ENCODE measurements at regions not wholly inside any gene's neighbourhood (a gene's known extent, or its start where the extent isn't known, plus 50 kb on each side); places are given as distances from the start of the nearest gene placed in this dataset.
"Not testable (repeated sequence)": the region's sequence is repeated elsewhere in the genome, so short reads cannot be mapped to it uniquely, and the experiment has no call there.

GRCh38 chr2:111667542-111668273 is 216.3 kb downstream of the ANAPC1 start:
- no peaks in the 10 kb centered on the region for H3K36me3 ChIP-seq (ENCODE audit: control insufficient read depth in 2 of 2, insufficient read depth in 2 of 2, low read length in 1 of 2)
- H3K27me3 ChIP-seq (ENCODE audit: control insufficient read depth in 1 of 2, insufficient read depth in 2 of 2, low read length in 2 of 2) = no peaks in the 10 kb centered on the region
- WGBS, 2 donors = 60 to 80% methylated on average over 3 of the region's 3 CpGs
- H3K9me3 ChIP-seq (ENCODE audit: control insufficient read depth in 2 of 2, insufficient read depth in 1 of 2, low read depth in 1 of 2, low read length in 1 of 2) = no peaks in the 10 kb centered on the region
- no peak overlapping the region for H3K27ac ChIP-seq (ENCODE audit: low read depth in 2 of 2, low read length in 1 of 2)
- H3K4me3 ChIP-seq (ENCODE audit: low read depth in 1 of 2, low read length in 2 of 2) = no peak overlapping the region
- H3K4me1 ChIP-seq (ENCODE audit: control insufficient read depth in 2 of 2, insufficient read depth in 2 of 2, low read length in 1 of 2) = peaks cover 2 to 3% of the 10 kb centered on the region in 2 donors

DNA sequence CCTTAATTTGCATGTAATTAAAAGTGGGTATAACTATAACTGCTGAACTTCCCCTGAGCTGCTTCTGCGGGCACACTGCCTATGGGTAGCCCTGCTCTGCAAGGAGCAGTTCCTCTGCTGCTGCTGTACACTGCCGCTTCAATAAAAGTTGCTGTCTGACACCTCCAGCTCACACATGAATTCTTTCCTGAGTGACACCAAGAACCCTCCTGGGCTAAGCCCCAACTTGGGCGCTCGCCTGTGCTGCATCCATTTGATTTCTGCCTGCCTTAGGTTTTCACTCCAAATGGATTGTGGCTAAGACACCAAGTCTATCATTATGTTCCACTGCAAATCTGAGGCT is 215.7 kb downstream of the ANAPC1 start:
- H3K36me3 ChIP-seq (ENCODE audit: control insufficient read depth in 2 of 2, insufficient read depth in 2 of 2, low read length in 1 of 2) = no peaks in the 10 kb centered on the region
- no peak overlapping the region for H3K27ac ChIP-seq (ENCODE audit: low read depth in 2 of 2, low read length in 1 of 2)
- H3K27me3 ChIP-seq (ENCODE audit: control insufficient read depth in 1 of 2, insufficient read depth in 2 of 2, low read length in 2 of 2) = no peaks in the 10 kb centered on the region
- no peaks in the 10 kb centered on the region for H3K9me3 ChIP-seq (ENCODE audit: control insufficient read depth in 2 of 2, insufficient read depth in 1 of 2, low read depth in 1 of 2, low read length in 1 of 2)
- WGBS, 2 donors = 96% methylated on average over 4 of the region's 4 CpGs
- peaks cover 2 to 3% of the 10 kb centered on the region in 2 donors for H3K4me1 ChIP-seq (ENCODE audit: control insufficient read depth in 2 of 2, insufficient read depth in 2 of 2, low read length in 1 of 2)
- no peak overlapping the region for H3K4me3 ChIP-seq (ENCODE audit: low read depth in 1 of 2, low read length in 2 of 2)

GRCh38 chr2:111668741-111669140 is 215.3 kb downstream of the ANAPC1 start:
- peaks cover 2 to 3% of the 10 kb centered on the region in 2 donors for H3K4me1 ChIP-seq (ENCODE audit: control insufficient read depth in 2 of 2, insufficient read depth in 2 of 2, low read length in 1 of 2)
- no peak overlapping the region for H3K27ac ChIP-seq (ENCODE audit: low read depth in 2 of 2, low read length in 1 of 2)
- 93 to 96% methylated on average over 5 of the region's 5 CpGs for WGBS, 2 donors
- H3K9me3 ChIP-seq (ENCODE audit: control insufficient read depth in 2 of 2, insufficient read depth in 1 of 2, low read depth in 1 of 2, low read length in 1 of 2) = no peaks in the 10 kb centered on the region
- no peak overlapping the region for H3K4me3 ChIP-seq (ENCODE audit: low read depth in 1 of 2, low read length in 2 of 2)
- H3K27me3 ChIP-seq (ENCODE audit: control insufficient read depth in 1 of 2, insufficient read depth in 2 of 2, low read length in 2 of 2) = no peaks in the 10 kb centered on the region
- H3K36me3 ChIP-seq (ENCODE audit: control insufficient read depth in 2 of 2, insufficient read depth in 2 of 2, low read length in 1 of 2) = no peaks in the 10 kb centered on the region

GRCh38 chr2:111669928-111670695 is 213.9 kb downstream of the ANAPC1 start:
- 92 to 95% methylated on average over 11 of the region's 11 CpGs for WGBS, 2 donors

DNA sequence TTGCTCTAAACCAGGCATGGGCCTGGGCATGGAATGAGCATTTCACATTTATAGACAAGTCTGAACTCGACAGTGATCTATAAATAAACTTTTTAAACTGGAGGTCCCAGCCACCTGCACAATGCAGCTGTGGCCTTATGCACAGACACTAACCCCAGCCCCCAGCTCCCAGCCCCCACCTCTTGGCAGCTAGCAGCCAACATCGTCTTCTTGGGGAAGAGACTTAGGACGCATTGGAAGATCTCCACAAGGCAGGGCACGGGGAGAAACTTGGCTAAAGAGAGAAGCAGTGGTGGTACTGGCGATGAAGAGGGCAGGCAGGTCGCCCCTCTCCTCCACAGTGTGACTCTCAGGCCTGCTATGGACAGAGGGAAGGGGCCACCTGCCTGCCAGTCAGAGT is 213.2 kb downstream of the ANAPC1 start:
- Histone ChIP-seq H3K4me1 (ENCODE audit: control insufficient read depth in 2 of 2, insufficient read depth in 2 of 2, low read length in 1 of 2) (peaks cover 2 to 3% of the 10 kb centered on the region in 2 donors), H3K36me3 (ENCODE audit: control insufficient read depth in 2 of 2, insufficient read depth in 2 of 2, low read length in 1 of 2) (no peaks in the 10 kb centered on the region), H3K4me3 (ENCODE audit: low read depth in 1 of 2, low read length in 2 of 2) (no peak overlapping the region), H3K27ac (ENCODE audit: low read depth in 2 of 2, low read length in 1 of 2) (no peak overlapping the region), H3K27me3 (ENCODE audit: control insufficient read depth in 1 of 2, insufficient read depth in 2 of 2, low read length in 2 of 2) (no peaks in the 10 kb centered on the region), H3K9me3 (ENCODE audit: control insufficient read depth in 2 of 2, insufficient read depth in 1 of 2, low read depth in 1 of 2, low read length in 1 of 2) (no peaks in the 10 kb centered on the region)
- 89 to 90% methylated on average over 6 of the region's 6 CpGs for WGBS, 2 donors

More at GRCh38 chr2:111669928-111670695, 213.9 kb downstream of the ANAPC1 start:
- no peaks in the 10 kb centered on the region for H3K36me3 ChIP-seq (ENCODE audit: control insufficient read depth in 2 of 2, insufficient read depth in 2 of 2, low read length in 1 of 2)
- H3K4me3 ChIP-seq (ENCODE audit: low read depth in 1 of 2, low read length in 2 of 2) = no peak overlapping the region
- no peaks in the 10 kb centered on the region for H3K27me3 ChIP-seq (ENCODE audit: control insufficient read depth in 1 of 2, insufficient read depth in 2 of 2, low read length in 2 of 2)
- no peaks in the 10 kb centered on the region for H3K9me3 ChIP-seq (ENCODE audit: control insufficient read depth in 2 of 2, insufficient read depth in 1 of 2, low read depth in 1 of 2, low read length in 1 of 2)
- H3K27ac ChIP-seq (ENCODE audit: low read depth in 2 of 2, low read length in 1 of 2) = no peak overlapping the region
- peaks cover 2 to 3% of the 10 kb centered on the region in 2 donors for H3K4me1 ChIP-seq (ENCODE audit: control insufficient read depth in 2 of 2, insufficient read depth in 2 of 2, low read length in 1 of 2)

DNA sequence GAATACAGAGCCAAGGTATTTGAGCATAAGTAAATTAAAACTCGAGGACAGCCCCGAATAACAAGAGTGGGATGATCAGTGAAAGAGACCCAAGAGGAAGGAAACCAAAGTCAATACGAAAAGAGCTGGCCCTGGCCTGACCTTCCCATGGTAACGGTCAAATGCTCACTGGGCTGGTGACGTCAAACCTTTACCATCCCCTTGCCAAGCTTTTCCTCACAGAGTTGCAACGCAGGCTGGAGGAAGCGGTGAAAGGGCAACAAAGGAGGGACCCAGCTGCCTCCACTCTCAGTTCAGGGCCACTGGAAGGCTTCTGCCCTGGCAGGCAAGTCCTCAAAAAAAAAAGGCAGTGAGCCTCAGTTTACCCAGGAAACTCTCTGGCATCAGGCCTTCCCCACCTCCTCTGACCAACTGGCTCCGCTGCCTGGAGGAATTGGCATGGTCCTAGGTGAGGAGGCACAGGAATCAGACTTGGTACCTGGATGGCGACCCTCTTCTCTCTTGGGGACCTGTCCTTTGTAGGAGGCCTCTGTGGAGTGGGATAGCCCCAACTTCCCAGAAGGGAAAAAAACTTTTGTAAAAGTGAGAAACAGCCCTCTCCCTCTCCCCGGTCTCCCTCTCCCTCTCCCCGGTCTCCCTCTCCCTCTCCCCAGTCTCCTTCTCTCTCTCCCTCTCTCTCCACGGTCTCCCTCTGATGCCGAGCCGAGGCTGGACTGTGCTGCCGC is 212.4 kb downstream of the ANAPC1 start:
- Histone ChIP-seq H3K36me3 (ENCODE audit: control insufficient read depth in 2 of 2, insufficient read depth in 2 of 2, low read length in 1 of 2) (no peaks in the 10 kb centered on the region), H3K27ac (ENCODE audit: low read depth in 2 of 2, low read length in 1 of 2) (no peak overlapping the region)

GRCh38 chr2:111672641-111673040 is 211.4 kb downstream of the ANAPC1 start:
- 94 to 97% methylated on average over 19 to 25 of the region's 27 CpGs for WGBS, 2 donors
- H3K9me3 ChIP-seq (ENCODE audit: control insufficient read depth in 2 of 2, insufficient read depth in 1 of 2, low read depth in 1 of 2, low read length in 1 of 2); H3K4me1 ChIP-seq (ENCODE audit: control insufficient read depth in 2 of 2, insufficient read depth in 2 of 2, low read length in 1 of 2); H3K36me3 ChIP-seq (ENCODE audit: control insufficient read depth in 2 of 2, insufficient read depth in 2 of 2, low read length in 1 of 2); H3K27me3 ChIP-seq (ENCODE audit: control insufficient read depth in 1 of 2, insufficient read depth in 2 of 2, low read length in 2 of 2); H3K27ac ChIP-seq (ENCODE audit: low read depth in 2 of 2, low read length in 1 of 2); H3K4me3 ChIP-seq (ENCODE audit: low read depth in 1 of 2, low read length in 2 of 2): not testable (repeated sequence)

More for the DNA sequence above, 212.4 kb downstream of the ANAPC1 start:
- H3K27me3 ChIP-seq (ENCODE audit: control insufficient read depth in 1 of 2, insufficient read depth in 2 of 2, low read length in 2 of 2) = no peaks in the 10 kb centered on the region
- WGBS, 2 donors = 80 to 82% methylated on average over 14 to 15 of the region's 15 CpGs
- H3K9me3 ChIP-seq (ENCODE audit: control insufficient read depth in 2 of 2, insufficient read depth in 1 of 2, low read depth in 1 of 2, low read length in 1 of 2) = no peaks in the 10 kb centered on the region
- H3K4me3 ChIP-seq (ENCODE audit: low read depth in 1 of 2, low read length in 2 of 2) = no peak overlapping the region
- H3K4me1 ChIP-seq (ENCODE audit: control insufficient read depth in 2 of 2, insufficient read depth in 2 of 2, low read length in 1 of 2) = peaks cover under 1 to 2% of the 10 kb centered on the region in 2 donors

GRCh38 chr2:111673526-111673925 is 210.5 kb downstream of the ANAPC1 start:
- Histone ChIP-seq H3K4me3 (ENCODE audit: low read depth in 1 of 2, low read length in 2 of 2) (no peak overlapping the region), H3K36me3 (ENCODE audit: control insufficient read depth in 2 of 2, insufficient read depth in 2 of 2, low read length in 1 of 2) (no peaks in the 10 kb centered on the region), H3K27me3 (ENCODE audit: control insufficient read depth in 1 of 2, insufficient read depth in 2 of 2, low read length in 2 of 2) (no peaks in the 10 kb centered on the region), H3K9me3 (ENCODE audit: control insufficient read depth in 2 of 2, insufficient read depth in 1 of 2, low read depth in 1 of 2, low read length in 1 of 2) (no peaks in the 10 kb centered on the region), H3K4me1 (ENCODE audit: control insufficient read depth in 2 of 2, insufficient read depth in 2 of 2, low read length in 1 of 2) (peaks cover 0 to 4% of the 10 kb centered on the region in 2 donors), H3K27ac (ENCODE audit: low read depth in 2 of 2, low read length in 1 of 2) (no peak overlapping the region)
- WGBS, 2 donors = 65 to 66% methylated on average over 4 of the region's 4 CpGs

DNA sequence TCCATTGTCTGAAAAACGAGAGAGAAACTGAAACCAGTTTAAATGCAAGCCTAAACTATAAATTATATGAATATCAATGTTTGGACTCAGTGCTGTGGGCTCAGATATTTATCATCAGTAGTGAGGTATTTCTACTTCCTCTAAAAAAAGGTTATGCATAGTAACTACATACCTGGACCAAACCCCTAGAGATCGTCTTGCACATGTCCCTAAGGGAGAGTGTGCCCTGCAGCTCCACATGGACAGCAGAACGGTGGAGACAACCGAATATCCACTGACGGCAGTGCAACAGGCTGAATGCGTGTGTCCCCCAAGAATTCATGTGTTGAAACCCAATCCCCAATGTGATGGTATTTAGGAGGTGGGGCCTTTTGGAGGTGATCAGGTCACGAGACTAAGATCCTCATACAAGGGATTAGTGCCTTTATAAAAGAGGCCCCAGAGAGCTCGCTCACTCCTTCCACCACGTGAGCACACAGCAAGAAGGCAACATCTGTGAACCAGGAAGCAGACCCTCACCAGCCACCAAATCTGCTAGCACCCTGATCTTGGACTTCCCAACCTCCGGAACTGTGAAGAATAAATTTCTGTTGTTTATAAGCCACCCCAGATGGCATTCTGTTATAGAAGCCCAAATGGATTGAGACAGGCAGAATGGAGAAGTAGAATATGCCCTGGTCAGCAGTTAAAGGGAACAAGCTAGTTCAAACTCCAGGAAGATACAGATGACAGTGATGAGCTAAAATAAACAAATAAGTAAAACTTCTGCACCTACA is 208.4 kb downstream of the ANAPC1 start:
- no peaks in the 10 kb centered on the region for H3K9me3 ChIP-seq (ENCODE audit: control insufficient read depth in 2 of 2, insufficient read depth in 1 of 2, low read depth in 1 of 2, low read length in 1 of 2)
- no peak overlapping the region for H3K4me3 ChIP-seq (ENCODE audit: low read depth in 1 of 2, low read length in 2 of 2)
- 76 to 78% methylated on average over 10 of the region's 10 CpGs for WGBS, 2 donors
- no peaks in the 10 kb centered on the region for H3K27me3 ChIP-seq (ENCODE audit: control insufficient read depth in 1 of 2, insufficient read depth in 2 of 2, low read length in 2 of 2)
- no peak overlapping the region for H3K27ac ChIP-seq (ENCODE audit: low read depth in 2 of 2, low read length in 1 of 2)
- H3K36me3 ChIP-seq (ENCODE audit: control insufficient read depth in 2 of 2, insufficient read depth in 2 of 2, low read length in 1 of 2) = no peaks in the 10 kb centered on the region
- peaks cover 0 to 4% of the 10 kb centered on the region in 2 donors for H3K4me1 ChIP-seq (ENCODE audit: control insufficient read depth in 2 of 2, insufficient read depth in 2 of 2, low read length in 1 of 2)

All from esophagus (tissue), 2 donors.